ENCODE measurements at regions not wholly inside any gene's neighbourhood (a gene's known extent, or its start where the extent isn't known, plus 50 kb on each side); places are given as distances from the start of the nearest gene placed in this dataset.

DNA sequence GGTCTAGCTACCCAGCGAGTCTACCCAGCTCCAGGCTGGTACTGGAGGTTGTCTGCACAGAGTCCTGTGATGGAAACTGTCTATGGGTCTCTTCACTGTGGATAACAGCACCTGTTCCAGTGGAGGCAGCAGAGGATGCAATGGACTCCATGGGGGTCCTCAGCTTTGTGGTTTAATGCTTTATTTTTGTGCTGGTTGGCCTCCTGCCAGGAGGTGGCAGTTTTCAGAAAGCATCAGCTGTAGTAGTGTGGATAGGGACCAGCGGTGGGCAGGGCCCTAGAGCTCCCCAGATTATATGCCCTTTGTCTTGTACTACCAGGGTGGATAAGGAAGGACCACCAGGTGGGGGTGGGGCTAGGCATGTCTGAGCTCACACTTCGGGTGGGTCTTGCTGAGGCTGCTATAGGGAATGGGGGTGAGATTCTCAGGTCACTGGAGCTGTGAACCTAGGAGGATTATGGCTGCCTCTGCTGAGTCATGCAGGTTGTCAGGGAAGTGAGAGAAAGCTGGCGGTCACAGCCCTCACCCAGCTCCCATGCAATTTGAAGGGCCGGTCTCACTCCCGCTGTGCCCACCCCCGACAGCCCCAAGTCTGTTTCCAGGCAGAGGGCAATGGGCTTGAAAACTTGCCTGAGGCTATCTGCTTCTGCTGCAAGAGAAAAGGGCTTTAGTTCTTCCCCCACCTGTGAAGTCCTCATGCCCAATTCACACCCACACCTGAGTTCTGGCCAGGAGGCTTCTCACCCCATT is 397.1 kb downstream of the TLE1 start:
- BruUV-seq (replicated peaks), result no TSS peak
- Histone ChIP-seq H3K27me3 (ENCODE audit: control insufficient read depth in 2 of 2, insufficient read depth in 2 of 2, low read length in 2 of 2) (no peaks in the 10 kb centered on the region), H3K9me3 (replicated peaks; ENCODE audit: control insufficient read depth, insufficient read depth, low read depth, low read length) (no peaks in the 10 kb centered on the region), H3K79me2 (ENCODE audit: control insufficient read depth, insufficient read depth, low read length) (no peaks in the 10 kb centered on the region), H3K4me3 (no peak overlapping the region), H3K9me1 (ENCODE audit: control insufficient read depth, insufficient read depth, low read length) (no peaks in the 10 kb centered on the region), H3K27ac (ENCODE audit: extremely low read depth, low read depth, low read length) (no peak overlapping the region), H3K4me2 (ENCODE audit: insufficient read depth, low read length) (no peak overlapping the region), H3K36me3 (ENCODE audit: control insufficient read depth, insufficient read depth, low read length) (no peaks in the 10 kb centered on the region), H3K9ac (ENCODE audit: insufficient read depth in 1 of 2, low read depth in 2 of 2, low read length in 2 of 2) (no peak overlapping the region), H2AFZ (ENCODE audit: low read depth, low read length) (no peak overlapping the region), H4K20me1 (replicated peaks; ENCODE audit: control insufficient read depth, insufficient read depth, low read length) (no peaks in the 10 kb centered on the region), H3K4me1 (replicated peaks in 1 of 2; ENCODE audit: control insufficient read depth in 2 of 2, insufficient read depth in 2 of 2, low read length in 2 of 2) (no peaks in the 10 kb centered on the region)
- no peak for ATAC-seq
- FAIRE-seq, result no peak
- ChIA-PET CTCF (ENCODE audit: low intra/inter-chr PET ratio) (no interaction called here), POLR2A (interaction anchor here (0.6 kb wide), 1 partner anchor 938 kb away, joined by 4 read pairs; no protein-coding TSS in a partner anchor)
- in situ Hi-C loops (cut with MboI) (no loop called here), intact Hi-C loops (cut with micrococcal nuclease) (no loop called here)
- 0% methylated on average over 7 of the region's 7 CpGs for WGBS (ENCODE audit: insufficient coverage, low coverage, missing lambda C conversion rate)
- no peak for TF ChIP-seq ZSCAN29 (IDR thresholded peaks at IDR 0.05)
- no peak for TF ChIP-seq IFI16 (CRISPR knock-in tag; IDR thresholded peaks at IDR 0.05)
- TF ChIP-seq, protein P1, sequence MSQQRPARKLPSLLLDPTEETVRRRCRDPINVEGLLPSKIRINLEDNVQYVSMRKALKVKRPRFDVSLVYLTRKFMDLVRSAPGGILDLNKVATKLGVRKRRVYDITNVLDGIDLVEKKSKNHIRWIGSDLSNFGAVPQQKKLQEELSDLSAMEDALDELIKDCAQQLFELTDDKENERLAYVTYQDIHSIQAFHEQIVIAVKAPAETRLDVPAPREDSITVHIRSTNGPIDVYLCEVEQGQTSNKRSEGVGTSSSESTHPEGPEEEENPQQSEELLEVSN (IDR thresholded peaks at IDR 0.05; ENCODE audit: borderline replicate concordance in 1 of 2, extremely low read depth in 1 of 2, insufficient read depth in 1 of 2, insufficient read length in 1 of 2, low read depth in 1 of 2, low read length in 1 of 2, poor library complexity in 1 of 2, severe bottlenecking in 1 of 2), result no peak
- no peak for TF ChIP-seq KLF16 (IDR thresholded peaks at IDR 0.05)
- TF ChIP-seq ZNF75A (CRISPR knock-in tag; IDR thresholded peaks at IDR 0.05), result no peak
- TF ChIP-seq XRCC5 (IDR thresholded peaks at IDR 0.05; ENCODE audit: low read depth, low read length), result no peak
- TF ChIP-seq, protein P2, sequence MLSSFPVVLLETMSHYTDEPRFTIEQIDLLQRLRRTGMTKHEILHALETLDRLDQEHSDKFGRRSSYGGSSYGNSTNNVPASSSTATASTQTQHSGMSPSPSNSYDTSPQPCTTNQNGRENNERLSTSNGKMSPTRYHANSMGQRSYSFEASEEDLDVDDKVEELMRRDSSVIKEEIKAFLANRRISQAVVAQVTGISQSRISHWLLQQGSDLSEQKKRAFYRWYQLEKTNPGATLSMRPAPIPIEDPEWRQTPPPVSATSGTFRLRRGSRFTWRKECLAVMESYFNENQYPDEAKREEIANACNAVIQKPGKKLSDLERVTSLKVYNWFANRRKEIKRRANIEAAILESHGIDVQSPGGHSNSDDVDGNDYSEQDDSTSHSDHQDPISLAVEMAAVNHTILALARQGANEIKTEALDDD (IDR thresholded peaks at IDR 0.05), result no peak
- TF ChIP-seq ZNF232 (CRISPR knock-in tag; IDR thresholded peaks at IDR 0.05), result no peak
- no peak for TF ChIP-seq ZEB2 (IDR thresholded peaks at IDR 0.05)
- no peak for TF ChIP-seq HNRNPUL1 (IDR thresholded peaks at IDR 0.05; ENCODE audit: low read length)
- TF ChIP-seq, protein P3, sequence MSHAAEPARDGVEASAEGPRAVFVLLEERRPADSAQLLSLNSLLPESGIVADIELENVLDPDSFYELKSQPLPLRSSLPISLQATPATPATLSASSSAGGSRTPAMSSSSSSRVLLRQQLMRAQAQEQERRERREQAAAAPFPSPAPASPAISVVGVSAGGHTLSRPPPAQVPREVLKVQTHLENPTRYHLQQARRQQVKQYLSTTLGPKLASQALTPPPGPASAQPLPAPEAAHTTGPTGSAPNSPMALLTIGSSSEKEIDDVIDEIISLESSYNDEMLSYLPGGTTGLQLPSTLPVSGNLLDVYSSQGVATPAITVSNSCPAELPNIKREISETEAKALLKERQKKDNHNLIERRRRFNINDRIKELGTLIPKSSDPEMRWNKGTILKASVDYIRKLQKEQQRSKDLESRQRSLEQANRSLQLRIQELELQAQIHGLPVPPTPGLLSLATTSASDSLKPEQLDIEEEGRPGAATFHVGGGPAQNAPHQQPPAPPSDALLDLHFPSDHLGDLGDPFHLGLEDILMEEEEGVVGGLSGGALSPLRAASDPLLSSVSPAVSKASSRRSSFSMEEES (CRISPR knock-in tag; IDR thresholded peaks at IDR 0.05), result no peak
- no peak for TF ChIP-seq EGR1 (conservative IDR thresholded peaks at IDR 0.05)
- TF ChIP-seq, protein P4, sequence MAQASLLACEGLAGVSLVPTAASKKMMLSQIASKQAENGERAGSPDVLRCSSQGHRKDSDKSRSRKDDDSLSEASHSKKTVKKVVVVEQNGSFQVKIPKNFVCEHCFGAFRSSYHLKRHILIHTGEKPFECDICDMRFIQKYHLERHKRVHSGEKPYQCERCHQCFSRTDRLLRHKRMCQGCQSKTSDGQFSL (CRISPR knock-in tag; IDR thresholded peaks at IDR 0.05), result no peak
- TF ChIP-seq, protein P4 (tag; IDR thresholded peaks at IDR 0.05), result no peak
- TF ChIP-seq NFYB (IDR thresholded peaks at IDR 0.05; ENCODE audit: extremely low read depth, insufficient read length), result no peak
- DNase-seq (ENCODE audit: extremely low read depth in 1 of 4, low spot score in 3 of 4), result no peak
